GM10266 (cell line): ENCODE measurements at regions not wholly inside any gene's neighbourhood (a gene's known extent, or its start where the extent isn't known, plus 50 kb on each side); places are given as distances from the start of the nearest gene placed in this dataset.

Experiments used
- DNase-seq: peaks from one replicate; pipeline ENCODE4 v3.0.0; 2012; ENCODE audit errors: extremely low spot score
- CTCF ChIP-seq: IDR thresholded peaks from 2 replicates; pipeline ENCODE4 v1.5.1; 2012; ENCODE audit warnings: mild to moderate bottlenecking, low read depth; ENCODE audit not compliant: control insufficient read depth, insufficient read depth; ENCODE audit errors: missing control alignments

DNA sequence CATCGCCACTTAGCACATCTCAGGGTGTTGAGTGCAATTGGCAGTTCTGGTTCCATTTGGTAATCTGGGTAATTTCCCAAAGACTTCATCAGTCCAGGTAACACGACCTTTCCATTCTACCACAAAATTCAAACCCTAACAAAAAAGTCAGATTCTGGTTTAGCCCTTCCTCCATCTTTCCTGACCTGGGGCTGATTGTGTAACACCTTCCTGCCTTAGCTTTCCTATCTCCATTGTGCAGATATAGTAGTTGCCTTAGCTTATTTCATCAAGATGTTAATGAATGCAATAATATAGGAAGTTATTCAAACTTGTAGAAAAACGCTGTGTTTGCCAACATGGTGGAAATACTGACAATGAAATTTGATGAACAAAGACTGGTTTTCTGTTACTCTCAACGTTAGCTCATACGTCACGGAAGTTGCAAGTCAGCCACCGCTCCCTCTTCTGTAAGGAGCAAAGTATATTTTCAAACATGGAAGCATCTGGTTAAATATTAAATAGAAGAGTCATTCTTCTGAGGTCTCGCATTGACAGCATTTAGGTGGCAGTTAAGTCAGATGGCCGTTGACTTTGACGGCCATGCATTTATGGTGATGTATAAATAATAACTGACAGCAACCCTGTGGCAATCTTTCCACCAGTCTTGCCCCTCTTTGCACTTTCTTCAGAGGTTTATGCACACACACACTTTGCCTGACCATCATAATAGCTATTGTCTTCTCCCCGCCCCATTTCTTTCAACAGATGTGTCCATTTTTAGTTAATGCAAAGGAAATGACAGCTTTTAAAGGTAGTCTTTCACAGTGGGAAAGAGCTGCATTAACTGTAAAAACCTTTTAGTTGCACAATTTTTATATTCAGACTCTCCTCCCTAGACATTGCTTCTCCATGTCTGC lies 205.1 kb upstream of the BMPER start:
- DNase-seq: no peak
- no peak for TF ChIP-seq CTCF

- no peak for DNase-seq
- no peak for TF ChIP-seq CTCF
Observed at GRCh38 chr7:33701189-33701740, 204.1 kb upstream of the BMPER start.

DNA sequence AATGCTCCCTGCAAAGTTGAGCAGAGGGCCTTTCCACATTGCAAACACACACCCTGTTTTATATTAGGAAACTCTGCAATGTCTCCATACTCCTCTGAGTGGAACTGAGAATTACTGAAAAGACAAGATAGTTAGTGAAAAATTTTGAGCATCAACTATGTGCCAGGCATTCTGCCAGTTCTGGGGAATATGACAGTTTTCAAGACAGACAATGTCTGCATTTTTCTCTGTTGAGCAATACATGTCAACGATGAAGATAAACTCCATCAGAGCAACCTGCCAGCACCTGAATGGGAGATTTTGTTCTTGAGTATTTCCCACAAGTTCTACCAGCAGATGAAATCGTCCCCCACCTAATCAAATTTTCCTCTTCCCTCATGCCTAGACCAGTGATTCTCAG lies 203.4 kb upstream of the BMPER start:
- TF ChIP-seq CTCF: no peak
- DNase-seq: no peak

- TF ChIP-seq CTCF: no peak
- DNase-seq: no peak
Observed at GRCh38 chr7:33702514-33703054, 202.8 kb upstream of the BMPER start.

GRCh38 chr7:33705333-33705833 lies 200.0 kb upstream of the BMPER start:
- no peak for TF ChIP-seq CTCF
- no peak for DNase-seq

- TF ChIP-seq CTCF: no peak
- no peak for DNase-seq
Observed at GRCh38 chr7:33706186-33706585, 199.2 kb upstream of the BMPER start.

DNA sequence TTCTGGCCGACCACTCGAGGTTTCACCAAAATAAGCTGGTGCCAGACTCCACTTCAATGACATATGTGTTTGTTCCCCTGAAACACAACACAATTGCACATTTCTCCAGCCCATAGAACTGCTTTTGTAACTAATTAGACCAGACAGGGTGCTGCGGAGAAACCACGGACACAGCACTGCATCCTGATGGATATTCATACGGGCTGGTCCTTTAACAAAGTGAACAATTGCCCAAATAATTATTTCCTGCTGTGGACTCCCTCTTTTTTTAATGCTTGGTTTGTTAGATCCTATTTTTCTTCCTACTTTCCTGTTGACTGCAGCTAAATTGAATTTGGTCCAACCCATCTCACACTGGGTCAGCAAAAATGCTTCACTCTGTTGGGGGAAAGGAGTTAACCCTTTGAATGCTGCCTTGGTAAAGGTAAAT lies 198.6 kb upstream of the BMPER start:
- no peak for DNase-seq
- no peak for TF ChIP-seq CTCF
